CD14-positive monocyte (primary cell): ENCODE measurements at regions not wholly inside any gene's neighbourhood (a gene's known extent, or its start where the extent isn't known, plus 50 kb on each side); places are given as distances from the start of the nearest gene placed in this dataset.
"Not testable (repeated sequence)": the region's sequence is repeated elsewhere in the genome, so short reads cannot be mapped to it uniquely, and the experiment has no call there.

Source experiments
- DNase-seq, 3 donors: peaks; one replicate each; pipeline ENCODE4 v3.0.0-alpha.2; 2011 to 2022
- H2AFZ ChIP-seq: 2 replicates; pipeline ENCODE4 v1.6.0; 2012; ENCODE audit warnings: mild to moderate bottlenecking, low read depth, low read length, inconsistent platforms; ENCODE audit not compliant: insufficient read depth, poor library complexity, severe bottlenecking
- H3K27ac ChIP-seq, 2 donors: 1 replicate in 1 of 2; 2 replicates in 1 of 2; pipeline ENCODE4 v1.5.1; 2012 to 2013; ENCODE audit warnings: low read length in 2 of 2, control low read depth in 1 of 2, inconsistent platforms in 1 of 2, low read depth in 1 of 2, mild to moderate bottlenecking in 1 of 2
- H3K27me3 ChIP-seq, 2 donors: one replicate each; pipeline versions ENCODE4 v1.6.0 to v1.6.1; 2011 to 2013; ENCODE audit warnings: low read length in 2 of 2; ENCODE audit not compliant: control insufficient read depth in 2 of 2, insufficient read depth in 2 of 2
- H3K36me3 ChIP-seq, 2 donors: replicated peaks in 1 of 2; 1 replicate in 1 of 2; 2 replicates in 1 of 2; pipeline versions ENCODE4 v1.5.1 to v1.6.1; 2012 to 2013; ENCODE audit warnings: low read length in 2 of 2, control low read depth in 1 of 2, inconsistent platforms in 1 of 2, mild to moderate bottlenecking in 1 of 2; ENCODE audit not compliant: insufficient read depth in 2 of 2, control insufficient read depth in 1 of 2
- H3K4me1 ChIP-seq, 2 donors: 1 replicate in 1 of 2; 2 replicates in 1 of 2; pipeline versions ENCODE4 v1.5.1 to v1.6.1; 2012 to 2013; ENCODE audit warnings: low read length in 2 of 2, control low read depth in 1 of 2, inconsistent platforms in 1 of 2, mild to moderate bottlenecking in 1 of 2, moderate library complexity in 1 of 2; ENCODE audit not compliant: insufficient read depth in 2 of 2, control insufficient read depth in 1 of 2
- H3K4me2 ChIP-seq: replicated peaks from 2 replicates; pipeline ENCODE3; 2012; ENCODE audit warnings: low read length, moderate library complexity, mild to moderate bottlenecking; ENCODE audit not compliant: poor library complexity, severe bottlenecking; ENCODE audit errors: extremely low read depth
- H3K4me3 ChIP-seq, 3 experiments: fragments of 200-600 bp in 1 of 3; sonication (generic) in 1 of 3; replicated peaks in 1 of 3; 1 replicate in 2 of 3; 2 replicates in 1 of 3; pipeline ENCODE4 v1.5.1; 2011 to 2013; ENCODE audit warnings: low read length in 3 of 3, mild to moderate bottlenecking in 3 of 3, control low read depth in 2 of 3, low read depth in 2 of 3, inconsistent platforms in 1 of 3, moderate library complexity in 1 of 3
- H3K79me2 ChIP-seq: 2 replicates; pipeline ENCODE4 v1.6.0; 2012; ENCODE audit warnings: mild to moderate bottlenecking, control low read depth, inconsistent platforms, low read length, moderate library complexity; ENCODE audit not compliant: insufficient read depth
- H3K9ac ChIP-seq: 2 replicates; pipeline ENCODE4 v1.6.0; 2017; ENCODE audit warnings: low read length, mild to moderate bottlenecking; ENCODE audit not compliant: insufficient read depth, poor library complexity, severe bottlenecking
- H3K9me3 ChIP-seq, 2 donors: replicated peaks in 1 of 2; 1 replicate in 1 of 2; 2 replicates in 1 of 2; pipeline versions ENCODE4 v1.5.1 to v1.6.1; 2012 to 2013; ENCODE audit warnings: low read length in 2 of 2, control low read depth in 1 of 2; ENCODE audit not compliant: control insufficient read depth in 1 of 2, insufficient read depth in 1 of 2
- H4K20me1 ChIP-seq: 2 replicates; pipeline ENCODE4 v1.6.0; 2012; ENCODE audit warnings: mild to moderate bottlenecking, low read length, control low read depth, moderate library complexity; ENCODE audit not compliant: insufficient read depth
- H3K27ac Mint-ChIP-seq, 7 donors: one replicate each; pipeline ENCODE4 v1.8.0; 2020; ENCODE audit warnings: mild to moderate bottlenecking in 7 of 7, mixed read lengths in 7 of 7, moderate library complexity in 6 of 7, inconsistent platforms in 2 of 7
- H3K27me3 Mint-ChIP-seq, 3 donors: one replicate each; pipeline ENCODE4 v1.8.0; 2021 to 2022; ENCODE audit warnings: low read depth in 3 of 3, mild to moderate bottlenecking in 3 of 3, mixed read lengths in 3 of 3, moderate library complexity in 3 of 3, inconsistent platforms in 1 of 3
- H3K36me3 Mint-ChIP-seq, 2 donors: one replicate each; pipeline ENCODE4 v1.8.0; 2020; ENCODE audit warnings: mixed read lengths in 2 of 2, inconsistent platforms in 1 of 2, mild to moderate bottlenecking in 1 of 2
- H3K4me1 Mint-ChIP-seq: one replicate; pipeline ENCODE4 v1.8.0; 2020; ENCODE audit warnings: mild to moderate bottlenecking, mixed read lengths
- H3K4me3 Mint-ChIP-seq, 2 donors: one replicate each; pipeline ENCODE4 v1.8.0; 2020; ENCODE audit warnings: mild to moderate bottlenecking in 2 of 2, mixed read lengths in 2 of 2, moderate library complexity in 1 of 2
- H3K9me3 Mint-ChIP-seq, 7 donors: one replicate each; pipeline ENCODE4 v1.8.0; 2020 to 2022; ENCODE audit warnings: mixed read lengths in 7 of 7, mild to moderate bottlenecking in 6 of 7, moderate library complexity in 6 of 7, inconsistent platforms in 2 of 7
- CTCF ChIP-seq: fragments of 200-600 bp; IDR thresholded peaks from one replicate; pipeline ENCODE4 v1.8.0; 2022; ENCODE audit warnings: antibody characterized with exemption, mild to moderate bottlenecking
- WGBS: methylation state at CpG from one replicate; pipeline ENCODE4 v1.1.5; 2013; ENCODE audit warnings: missing lambda C conversion rate; ENCODE audit not compliant: insufficient coverage; 5-methylcytosine and 5-hydroxymethylcytosine counted together
- intact Hi-C, 2 donors: fragments of 100-400 bp; cut with micrococcal nuclease; formaldehyde crosslinking; loops; one replicate each; pipeline versions ENCODE4 v1.15.0 to v1.15.1; 2023

DNA sequence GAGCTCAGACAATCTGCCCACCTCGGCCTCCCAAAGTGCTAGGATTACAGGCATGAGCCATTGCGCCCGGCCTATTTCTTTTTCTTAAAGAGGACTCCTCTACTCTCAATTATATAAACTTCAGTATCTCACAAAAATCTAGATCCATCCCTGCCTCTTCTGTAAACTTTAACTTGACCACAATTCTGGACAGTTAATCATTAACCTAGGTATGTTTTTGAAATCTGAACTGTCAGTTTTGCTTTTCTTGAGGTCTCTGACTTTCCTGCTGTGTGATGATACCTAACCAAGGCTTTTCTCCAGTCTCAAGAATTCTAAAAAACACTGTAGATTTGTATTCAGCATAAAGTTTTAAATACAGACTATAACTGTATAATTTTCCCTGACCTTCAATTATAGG, 388.2 kb upstream of the SYNCRIP start:
- Histone ChIP-seq H3K4me1 (no peaks in the 10 kb centered on the region), H3K79me2 (no peaks in the 10 kb centered on the region), H2AFZ (no peak overlapping the region), H3K9ac (no peak overlapping the region), H3K27me3 (no peaks in the 10 kb centered on the region), H4K20me1 (no peaks in the 10 kb centered on the region), H3K36me3 (no peaks in the 10 kb centered on the region), H3K4me2 (no peak overlapping the region), H3K4me3 (no peak overlapping the region), H3K9me3 (peaks cover 9 to 11% of the 10 kb centered on the region in 2 donors), H3K27ac (no peak overlapping the region)
- Mint-ChIP-seq H3K27ac (no peak overlapping the region), H3K36me3 (no peaks in the 10 kb centered on the region), H3K27me3 (peaks cover 0 to 2% (median 0%) of the 10 kb centered on the region in 3 donors), H3K9me3 (peaks cover 5 to 21% (median 12%) of the 10 kb centered on the region in 7 donors), H3K4me1 (no peaks in the 10 kb centered on the region), H3K4me3 (no peak overlapping the region)
- WGBS = 87% methylated on average over 3 of the region's 3 CpGs
- TF ChIP-seq CTCF = no peak
- DNase-seq = no peak
- intact Hi-C loops = no loop called here

- Mint-ChIP-seq H3K27ac (no peak overlapping the region), H3K36me3 (no peaks in the 10 kb centered on the region), H3K4me3 (no peak overlapping the region), H3K27me3 (peaks cover 0 to 2% (median 0%) of the 10 kb centered on the region in 3 donors), H3K9me3 (peaks cover 5 to 24% (median 10%) of the 10 kb centered on the region in 7 donors), H3K4me1 (no peaks in the 10 kb centered on the region)
- Histone ChIP-seq H3K9me3 (peaks cover 9 to 11% of the 10 kb centered on the region in 2 donors), H3K9ac (no peak overlapping the region), H3K79me2 (no peaks in the 10 kb centered on the region), H3K27ac (no peak overlapping the region), H4K20me1 (no peaks in the 10 kb centered on the region), H3K27me3 (no peaks in the 10 kb centered on the region), H3K4me2 (no peak overlapping the region), H3K4me1 (no peaks in the 10 kb centered on the region), H2AFZ (no peak overlapping the region), H3K4me3 (no peak overlapping the region), H3K36me3 (no peaks in the 10 kb centered on the region)
- intact Hi-C loops = no loop called here
- DNase-seq = no peak
- TF ChIP-seq CTCF = no peak
These were observed 386.1 kb upstream of the SYNCRIP start for GRCh38 chr6:86028776-86029175.

GRCh38 chr6:86026890-86027289, 384.2 kb upstream of the SYNCRIP start:
- H3K9me3 Mint-ChIP-seq = peaks cover 5 to 24% (median 9%) of the 10 kb centered on the region in 7 donors

More at GRCh38 chr6:86026890-86027289, 384.2 kb upstream of the SYNCRIP start:
- H3K27ac Mint-ChIP-seq, H3K27ac ChIP-seq, H3K36me3 ChIP-seq, H4K20me1 ChIP-seq, H3K4me3 ChIP-seq, H3K27me3 Mint-ChIP-seq, H3K4me3 Mint-ChIP-seq, H3K79me2 ChIP-seq, intact Hi-C loops, H3K4me2 ChIP-seq, H2AFZ ChIP-seq, H3K27me3 ChIP-seq, H3K4me1 ChIP-seq, H3K9ac ChIP-seq, DNase-seq, H3K4me1 Mint-ChIP-seq, H3K36me3 Mint-ChIP-seq: not testable (repeated sequence)
- 66% methylated on average over 6 of the region's 10 CpGs for WGBS
- peaks cover 6 to 10% of the 10 kb centered on the region in 2 donors for H3K9me3 ChIP-seq
